Immature natural killer cell (primary cell): ENCODE measurements at regions not wholly inside any gene's neighbourhood (a gene's known extent, or its start where the extent isn't known, plus 50 kb on each side); places are given as distances from the start of the nearest gene placed in this dataset.
"Not testable (repeated sequence)": the region's sequence is repeated elsewhere in the genome, so short reads cannot be mapped to it uniquely, and the experiment has no call there.

Experiments used
- DNase-seq, 3 donors: peaks; one replicate each; pipeline ENCODE4 v3.0.0; 2022; ENCODE audit warnings: mixed read lengths in 1 of 3
- H3K27ac Mint-ChIP-seq, 6 donors: one replicate each; pipeline ENCODE4 v1.8.0; 2020; ENCODE audit warnings: mixed read lengths in 6 of 6, mild to moderate bottlenecking in 5 of 6, inconsistent platforms in 4 of 6, moderate library complexity in 3 of 6
- H3K27me3 Mint-ChIP-seq, 3 donors: one replicate each; pipeline ENCODE4 v1.8.0; 2020 to 2021; ENCODE audit warnings: low read depth in 3 of 3, mild to moderate bottlenecking in 3 of 3, mixed read lengths in 3 of 3, moderate library complexity in 3 of 3, inconsistent platforms in 1 of 3
- H3K36me3 Mint-ChIP-seq, 3 donors: one replicate each; pipeline ENCODE4 v1.8.0; 2020; ENCODE audit warnings: mixed read lengths in 3 of 3, inconsistent platforms in 2 of 3, mild to moderate bottlenecking in 2 of 3
- H3K4me1 Mint-ChIP-seq, 2 donors: one replicate each; pipeline ENCODE4 v1.8.0; 2020; ENCODE audit warnings: inconsistent platforms in 2 of 2, mild to moderate bottlenecking in 2 of 2, mixed read lengths in 2 of 2, moderate library complexity in 1 of 2
- H3K4me3 Mint-ChIP-seq, 5 donors: one replicate each; pipeline ENCODE4 v1.8.0; 2020; ENCODE audit warnings: mild to moderate bottlenecking in 5 of 5, mixed read lengths in 5 of 5, inconsistent platforms in 3 of 5, moderate library complexity in 3 of 5
- H3K9me3 Mint-ChIP-seq, 6 donors: one replicate each; pipeline ENCODE4 v1.8.0; 2020; ENCODE audit warnings: mild to moderate bottlenecking in 6 of 6, mixed read lengths in 6 of 6, inconsistent platforms in 4 of 6, moderate library complexity in 3 of 6

DNA sequence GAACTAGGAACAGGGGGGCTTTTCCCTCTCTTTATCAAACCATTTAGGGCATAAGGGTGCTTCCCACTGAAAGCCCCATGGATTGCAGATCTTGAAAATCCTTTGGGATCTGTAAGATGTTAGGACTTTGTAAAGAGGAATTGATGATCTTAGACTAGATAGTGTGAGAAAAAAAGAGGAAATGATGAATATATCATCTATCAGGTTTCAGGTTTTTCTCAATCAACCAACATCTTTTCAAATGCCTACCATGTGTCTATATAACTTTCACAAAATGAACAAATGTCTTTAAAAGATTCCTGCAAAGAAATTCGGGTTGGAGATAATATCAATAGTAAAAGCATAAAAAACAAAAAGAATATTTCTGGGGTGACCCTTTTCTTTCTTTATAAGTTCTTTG lies 50.1 kb downstream of the KCNC4 start:
- no peaks in the 10 kb centered on the region for H3K36me3 Mint-ChIP-seq
- no peak overlapping the region for H3K4me3 Mint-ChIP-seq

DNA sequence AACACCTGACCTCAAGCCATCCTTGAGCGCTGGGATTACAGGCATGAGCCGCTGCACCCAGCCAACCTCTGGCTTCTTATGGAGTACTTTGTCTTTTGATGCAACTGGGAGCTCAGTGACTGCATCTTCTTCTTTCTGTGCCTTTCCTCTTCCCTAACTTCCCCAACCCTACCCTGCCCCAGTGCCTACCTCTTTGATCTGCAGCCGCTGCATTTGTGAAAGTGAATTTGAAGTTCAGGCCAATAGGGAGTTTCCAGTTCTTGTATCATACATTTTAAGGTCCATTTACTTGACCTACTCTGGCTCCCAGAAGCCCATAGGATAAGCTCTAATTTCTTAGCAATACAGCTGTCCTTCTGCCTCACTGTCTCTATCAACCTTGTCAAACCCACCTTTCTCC lies 52.2 kb downstream of the KCNC4 start:
- Mint-ChIP-seq H3K4me1 (no peaks in the 10 kb centered on the region), H3K4me3 (no peak overlapping the region), H3K27ac (peak overlapping the region in 1 of 6 donors; percentile 8), H3K36me3 (no peaks in the 10 kb centered on the region), H3K9me3 (no peaks in the 10 kb centered on the region), H3K27me3 (peaks cover 2 to 8% (median 2%) of the 10 kb centered on the region in 3 donors)
- DNase-seq, result no peak

More for the DNA sequence above, 50.1 kb downstream of the KCNC4 start:
- no peaks in the 10 kb centered on the region for H3K9me3 Mint-ChIP-seq
- H3K4me1 Mint-ChIP-seq, result no peaks in the 10 kb centered on the region
- DNase-seq, result no peak
- H3K27me3 Mint-ChIP-seq, result peaks cover 2% of the 10 kb centered on the region in 3 donors
- no peak overlapping the region for H3K27ac Mint-ChIP-seq

DNA sequence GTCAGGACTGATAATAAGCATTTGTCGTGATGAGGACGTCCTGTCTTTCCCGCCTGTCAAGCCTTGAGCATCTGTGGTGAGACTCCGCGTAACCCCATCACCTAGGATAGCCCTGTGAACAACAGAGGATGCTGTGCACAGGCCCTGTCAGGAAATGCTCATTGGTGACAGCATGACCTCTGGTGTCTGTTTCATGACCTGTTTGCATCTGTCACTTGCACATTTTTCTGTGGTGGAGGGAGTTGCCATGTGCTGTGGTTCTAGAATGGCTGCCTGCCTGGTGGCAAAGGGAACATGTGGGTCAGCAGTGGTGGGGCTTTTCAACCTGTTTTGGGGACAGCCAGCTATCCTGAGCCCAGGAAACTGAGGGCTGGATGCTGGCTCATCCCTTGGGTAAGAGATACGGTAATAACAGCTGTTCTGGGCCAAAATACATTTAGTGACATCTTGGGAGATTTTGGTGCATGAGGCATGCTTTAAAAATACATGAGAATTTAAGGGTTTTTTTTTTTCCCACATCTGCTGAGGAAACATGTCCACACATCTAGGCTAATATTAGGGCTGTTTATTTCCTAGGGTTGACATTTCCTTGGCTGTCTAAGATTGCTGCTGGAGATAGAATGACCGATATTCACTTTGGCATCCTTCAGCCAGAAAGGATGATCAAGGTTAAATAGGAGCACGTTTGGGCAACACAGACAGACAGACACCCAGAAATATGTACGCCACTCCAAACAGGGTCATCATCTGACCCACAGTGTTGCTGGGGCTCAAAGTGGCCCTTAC lies 52.9 kb downstream of the KCNC4 start:
- Mint-ChIP-seq H3K27me3 (peaks cover 2 to 9% (median 2%) of the 10 kb centered on the region in 3 donors), H3K27ac (no peak overlapping the region), H3K9me3 (no peaks in the 10 kb centered on the region), H3K36me3 (no peaks in the 10 kb centered on the region), H3K4me3 (no peak overlapping the region), H3K4me1 (no peaks in the 10 kb centered on the region)
- DNase-seq, result peak in 2 of 3 donors; percentile 7 to 34

DNA sequence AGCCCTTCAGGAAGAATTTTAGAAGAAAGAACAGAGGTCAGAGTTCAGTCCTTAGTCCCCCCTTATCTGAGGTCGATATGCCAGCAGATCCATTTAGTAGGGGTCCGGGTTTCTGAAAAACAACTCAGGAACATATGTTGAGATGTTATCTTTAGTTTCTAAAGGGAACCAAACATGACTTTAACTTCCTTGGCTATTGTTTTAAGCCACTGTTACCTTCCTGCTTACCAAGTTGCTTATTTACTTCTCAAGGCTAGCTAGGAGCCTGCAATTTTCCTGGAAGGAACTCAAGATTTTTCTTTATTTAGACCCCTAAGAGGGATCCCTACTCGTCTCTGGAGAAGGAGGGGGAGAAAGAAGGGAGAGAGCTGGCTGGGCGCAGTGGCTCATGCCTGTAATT lies 54.3 kb downstream of the KCNC4 start:
- Mint-ChIP-seq H3K27ac (no peak overlapping the region), H3K27me3 (peaks cover 2 to 12% (median 2%) of the 10 kb centered on the region in 3 donors), H3K4me1 (no peaks in the 10 kb centered on the region), H3K4me3 (no peak overlapping the region), H3K9me3 (no peaks in the 10 kb centered on the region), H3K36me3 (peaks cover 0 to 4% (median 0%) of the 10 kb centered on the region in 3 donors)
- DNase-seq, result no peak

DNA sequence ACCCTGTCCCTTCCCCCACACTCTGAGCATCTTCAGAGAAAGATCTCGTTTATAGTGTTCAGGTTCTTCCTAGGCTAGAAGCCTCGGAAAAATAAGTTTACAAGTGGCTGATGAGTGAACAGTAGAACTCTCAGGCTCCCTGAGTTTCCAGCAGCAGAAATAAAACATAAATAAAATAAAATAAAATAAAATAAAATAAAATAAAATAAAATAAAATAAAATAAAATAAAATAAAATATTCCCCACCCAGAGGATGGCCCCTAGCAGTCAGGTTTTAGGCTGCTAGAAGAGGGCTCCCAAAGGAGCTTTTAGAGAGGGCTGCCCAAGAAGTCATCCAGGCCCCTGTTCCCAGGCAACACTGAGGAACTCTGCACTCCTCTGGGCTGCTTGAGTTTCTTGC lies 55.1 kb downstream of the KCNC4 start:
- no peaks in the 10 kb centered on the region for H3K9me3 Mint-ChIP-seq
- no peak for DNase-seq
- no peak overlapping the region for H3K27ac Mint-ChIP-seq
- H3K27me3 Mint-ChIP-seq, result peaks cover 0 to 12% (median 2%) of the 10 kb centered on the region in 3 donors
- no peaks in the 10 kb centered on the region for H3K4me1 Mint-ChIP-seq
- no peak overlapping the region for H3K4me3 Mint-ChIP-seq
- H3K36me3 Mint-ChIP-seq, result peaks cover 0 to 4% (median 0%) of the 10 kb centered on the region in 3 donors

DNA sequence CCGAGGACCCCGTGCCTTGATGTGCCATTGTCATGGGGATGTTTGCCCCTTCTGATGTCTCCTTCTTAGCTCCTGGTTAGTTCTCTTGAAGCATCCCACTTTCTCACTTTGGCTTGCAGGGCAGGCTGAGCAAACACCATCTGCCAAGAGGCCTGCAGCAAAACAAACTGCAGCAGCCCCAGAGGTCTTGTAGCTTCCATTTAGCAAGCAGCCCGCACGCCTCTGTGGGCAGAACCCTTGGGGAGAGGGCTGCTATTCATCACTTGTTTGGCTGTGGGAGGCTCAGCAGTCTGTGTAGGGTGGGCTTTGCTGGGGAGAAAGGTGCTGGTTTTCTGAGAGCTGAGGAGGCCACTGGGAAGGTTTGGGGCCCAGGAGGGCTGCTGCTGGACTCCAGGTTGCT lies 56.7 kb downstream of the KCNC4 start:
- Mint-ChIP-seq H3K4me3 (no peak overlapping the region), H3K9me3 (no peaks in the 10 kb centered on the region), H3K27me3 (peaks cover 0 to 12% (median 2%) of the 10 kb centered on the region in 3 donors), H3K27ac (no peak overlapping the region), H3K4me1 (no peaks in the 10 kb centered on the region), H3K36me3 (peaks cover 0 to 4% (median 0%) of the 10 kb centered on the region in 3 donors)
- no peak for DNase-seq

DNA sequence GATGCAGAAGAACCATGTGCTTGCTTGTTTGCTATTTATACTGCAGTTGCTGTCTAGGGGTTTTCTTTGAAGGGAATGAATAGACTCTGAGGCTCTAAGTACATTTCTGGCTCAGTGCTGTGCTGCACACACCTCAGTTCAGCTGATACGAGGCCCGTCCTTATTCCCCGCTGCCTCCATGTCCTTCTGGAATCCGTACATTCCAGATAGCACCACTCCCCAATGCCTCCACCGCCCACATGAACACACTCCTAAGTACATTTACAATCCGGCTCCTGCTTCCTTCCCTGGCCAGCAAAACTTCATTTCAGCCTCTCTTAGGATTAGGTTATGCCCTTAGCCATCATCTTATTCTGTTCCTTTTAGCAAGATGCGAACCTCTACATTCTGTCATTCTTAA lies 57.1 kb downstream of the KCNC4 start:
- Mint-ChIP-seq H3K4me1 (no peaks in the 10 kb centered on the region), H3K27ac (no peak overlapping the region), H3K27me3 (peaks cover 0 to 15% (median 2%) of the 10 kb centered on the region in 3 donors), H3K36me3 (peaks cover 0 to 4% (median 0%) of the 10 kb centered on the region in 3 donors), H3K4me3 (no peak overlapping the region), H3K9me3 (no peaks in the 10 kb centered on the region)
- DNase-seq, result no peak

DNA sequence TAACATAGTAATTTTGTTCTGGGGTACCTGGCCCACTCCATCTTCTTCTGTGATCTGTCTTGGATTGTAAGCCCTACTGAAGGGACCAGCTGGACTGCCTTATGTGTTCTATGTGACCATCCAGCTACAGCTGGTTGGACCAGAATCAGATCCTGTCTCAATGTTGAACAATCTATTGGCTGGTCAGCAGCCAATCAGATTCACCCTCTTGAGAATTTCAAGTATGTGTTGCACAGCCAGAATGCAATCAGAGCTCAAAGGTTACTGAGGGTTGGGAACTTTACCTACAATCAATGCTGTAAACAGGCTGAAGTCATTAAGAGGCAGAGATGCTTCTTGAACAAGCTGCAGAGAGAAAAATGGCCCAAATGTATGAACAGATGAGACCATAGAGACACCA lies 61.9 kb downstream of the KCNC4 start:
- Mint-ChIP-seq H3K27me3 (peaks cover 0 to 11% (median 2%) of the 10 kb centered on the region in 3 donors), H3K9me3 (no peaks in the 10 kb centered on the region), H3K4me3 (no peak overlapping the region), H3K36me3 (peaks cover 0 to 4% (median 0%) of the 10 kb centered on the region in 3 donors), H3K4me1 (no peaks in the 10 kb centered on the region), H3K27ac (no peak overlapping the region)
- DNase-seq, result no peak

DNA sequence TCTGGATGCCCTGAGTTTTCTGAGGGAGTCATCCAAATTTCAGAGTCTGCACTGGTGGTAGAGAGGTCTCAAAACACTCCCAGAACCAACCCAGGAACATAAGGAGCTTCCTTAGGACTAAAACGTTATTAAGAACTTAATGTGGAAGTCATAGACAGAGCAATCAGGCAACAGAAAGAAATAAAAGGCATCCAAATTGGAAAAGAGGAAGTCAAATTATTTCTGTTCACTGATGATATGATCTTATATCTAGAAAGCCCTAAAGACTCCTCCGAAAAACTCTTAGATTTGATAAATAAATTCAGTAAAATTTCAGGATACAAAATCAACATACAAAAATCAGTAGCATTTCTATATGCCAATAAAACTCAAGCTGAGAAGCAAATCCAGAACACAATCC lies 63.7 kb downstream of the KCNC4 start:
- H3K4me1 Mint-ChIP-seq, H3K4me3 Mint-ChIP-seq, H3K36me3 Mint-ChIP-seq, H3K27ac Mint-ChIP-seq, H3K9me3 Mint-ChIP-seq, DNase-seq: not testable (repeated sequence)
- peaks cover 0 to 12% (median 2%) of the 10 kb centered on the region in 3 donors for H3K27me3 Mint-ChIP-seq

DNA sequence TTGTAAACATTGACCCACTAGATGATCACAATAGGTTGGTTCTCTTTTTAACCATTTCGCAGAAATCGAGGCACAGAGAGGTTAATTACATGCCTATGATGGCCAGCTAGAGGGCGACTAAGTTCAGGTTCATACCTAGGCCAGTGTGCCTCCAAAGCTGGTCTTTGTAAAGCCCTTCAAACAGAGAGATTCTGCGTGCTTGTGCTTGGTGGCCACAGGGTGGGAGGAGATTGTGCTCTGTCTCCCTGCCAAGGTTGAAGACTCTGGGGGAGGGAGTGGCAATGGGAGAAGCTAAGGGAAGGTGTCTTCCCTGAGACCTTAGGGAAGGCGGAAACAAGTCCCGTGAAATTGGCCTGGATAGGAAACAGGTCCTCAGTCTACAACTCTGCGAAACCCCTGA lies 59.1 kb upstream of the RBM15 start:
- no peak for DNase-seq
- Mint-ChIP-seq H3K27ac (no peak overlapping the region), H3K36me3 (no peaks in the 10 kb centered on the region), H3K4me1 (no peaks in the 10 kb centered on the region), H3K9me3 (no peaks in the 10 kb centered on the region), H3K27me3 (peaks cover 2 to 8% (median 3%) of the 10 kb centered on the region in 3 donors), H3K4me3 (no peak overlapping the region)

DNA sequence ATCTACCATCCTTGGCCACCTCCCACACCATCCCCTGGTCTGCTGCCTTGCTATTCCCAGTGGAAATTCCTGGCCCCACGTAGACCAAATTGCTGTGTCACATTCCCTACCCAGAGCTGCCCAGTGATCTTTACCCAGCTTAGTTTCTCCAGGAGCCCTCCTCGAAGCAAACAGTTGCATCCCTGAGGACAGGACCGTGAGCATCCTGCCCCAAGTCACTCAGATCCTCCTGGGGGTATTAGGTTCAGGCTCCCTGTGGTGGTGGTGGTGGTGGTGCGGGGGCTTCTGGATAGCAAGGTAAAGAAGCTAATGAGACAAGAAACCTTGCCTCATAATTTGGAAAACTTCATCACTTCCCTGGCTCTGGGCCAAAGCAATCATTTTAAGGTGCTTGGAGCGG lies 58.4 kb upstream of the RBM15 start:
- Mint-ChIP-seq H3K9me3 (no peaks in the 10 kb centered on the region), H3K36me3 (no peaks in the 10 kb centered on the region), H3K4me1 (no peaks in the 10 kb centered on the region), H3K27me3 (peaks cover 2 to 8% (median 3%) of the 10 kb centered on the region in 3 donors), H3K4me3 (no peak overlapping the region), H3K27ac (no peak overlapping the region)
- DNase-seq, result no peak

DNA sequence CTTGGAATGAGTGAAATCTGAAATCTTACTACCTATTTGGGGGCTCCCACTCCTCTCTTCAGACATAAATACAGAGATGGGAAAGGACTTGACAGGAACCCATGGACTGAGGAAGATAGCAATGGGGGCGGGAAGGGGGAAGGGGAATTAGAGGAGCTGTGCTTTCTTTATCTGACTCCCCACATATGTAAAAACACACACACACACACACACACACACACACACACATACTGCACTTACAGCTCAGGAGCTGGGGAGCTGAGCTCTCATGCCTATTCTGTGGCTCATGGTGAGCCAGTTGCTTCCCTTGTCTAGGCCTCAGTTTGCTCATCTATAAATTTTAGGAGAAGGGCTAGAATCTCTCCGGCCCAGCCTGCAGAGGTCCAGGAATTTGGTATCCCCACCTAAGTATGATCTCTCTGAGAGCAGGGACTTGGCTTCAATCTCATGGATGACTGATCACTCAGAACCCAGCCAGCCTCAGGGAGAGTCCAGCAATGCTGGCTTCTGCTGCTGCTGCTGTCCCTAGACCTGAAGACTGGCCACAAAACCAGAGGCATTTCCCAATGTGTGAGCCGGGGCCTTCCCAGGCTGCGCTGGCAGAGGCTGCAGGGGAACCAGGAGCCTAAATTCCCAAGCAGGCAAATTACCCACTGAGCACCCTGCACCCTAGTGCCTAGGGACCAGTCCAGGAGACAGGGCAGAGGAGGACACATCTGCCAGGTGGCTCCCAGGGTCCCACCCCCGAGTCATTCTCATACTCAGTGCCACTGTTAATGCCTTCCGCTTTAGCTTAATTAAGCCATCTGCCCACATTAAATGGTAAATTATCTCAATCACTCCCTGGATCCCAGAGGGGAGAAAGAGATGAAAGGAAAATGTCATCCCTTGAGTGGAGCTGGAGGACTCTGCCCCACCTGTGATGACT lies 57.5 kb upstream of the RBM15 start:
- Mint-ChIP-seq H3K4me3 (no peak overlapping the region), H3K36me3 (no peaks in the 10 kb centered on the region), H3K9me3 (no peaks in the 10 kb centered on the region), H3K4me1 (no peaks in the 10 kb centered on the region), H3K27ac (no peak overlapping the region), H3K27me3 (peaks cover 2 to 8% (median 5%) of the 10 kb centered on the region in 3 donors)
- DNase-seq, result no peak

DNA sequence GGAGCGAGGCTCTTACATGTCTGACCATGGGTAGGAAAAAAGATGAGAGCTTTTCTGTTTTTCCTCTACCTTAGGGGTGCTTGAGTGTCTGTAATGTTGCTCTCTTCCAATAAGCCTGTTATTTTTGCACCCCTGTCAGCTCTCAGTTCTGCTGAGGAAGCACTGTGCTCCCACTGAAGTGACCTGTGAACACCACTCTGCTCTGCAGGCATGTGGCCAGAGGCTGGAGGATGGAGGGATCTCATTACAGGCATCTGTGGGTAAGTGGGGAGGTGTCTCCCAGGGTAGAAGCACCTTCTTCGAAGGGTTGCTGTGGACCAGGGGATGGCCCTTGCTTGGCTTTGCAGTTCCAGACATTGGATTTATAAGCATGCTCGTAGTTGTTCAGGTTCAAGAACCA lies 56.8 kb upstream of the RBM15 start:
- H3K27me3 Mint-ChIP-seq, result peaks cover 2 to 8% (median 5%) of the 10 kb centered on the region in 3 donors
- no peak overlapping the region for H3K27ac Mint-ChIP-seq
- DNase-seq, result no peak
- no peaks in the 10 kb centered on the region for H3K9me3 Mint-ChIP-seq
- no peaks in the 10 kb centered on the region for H3K4me1 Mint-ChIP-seq
- H3K36me3 Mint-ChIP-seq, result no peaks in the 10 kb centered on the region
- no peak overlapping the region for H3K4me3 Mint-ChIP-seq

DNA sequence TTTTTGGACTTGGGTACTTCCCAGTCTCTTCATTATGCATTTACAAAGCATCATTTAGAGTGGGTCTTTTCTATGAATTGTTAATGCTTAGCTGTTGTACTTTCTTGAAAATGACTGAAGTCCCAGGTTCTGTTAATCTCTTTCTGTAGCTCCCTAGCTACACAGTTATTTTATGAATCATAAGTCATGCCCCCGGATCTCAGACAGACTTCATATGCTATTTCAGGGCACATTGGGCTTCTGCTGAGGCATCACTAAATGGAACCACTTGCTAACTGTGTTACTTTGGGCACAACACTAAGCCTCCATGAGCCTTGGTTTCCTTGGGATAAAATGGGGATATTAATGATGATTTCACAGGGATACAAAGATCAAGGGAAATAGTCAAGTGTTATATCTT lies 55.5 kb upstream of the RBM15 start:
- Mint-ChIP-seq H3K27ac (no peak overlapping the region), H3K9me3 (no peaks in the 10 kb centered on the region), H3K27me3 (peaks cover 2 to 5% (median 5%) of the 10 kb centered on the region in 3 donors), H3K4me3 (no peak overlapping the region), H3K36me3 (no peaks in the 10 kb centered on the region), H3K4me1 (no peaks in the 10 kb centered on the region)
- no peak for DNase-seq
